GM23338 (cell line): ENCODE measurements at regions not wholly inside any gene's neighbourhood (a gene's known extent, or its start where the extent isn't known, plus 50 kb on each side); places are given as distances from the start of the nearest gene placed in this dataset.

ENCODE experiments used
- ATAC-seq: fragments of 200-7000 bp; cut with Tn5 transposase; 3 replicates; pipeline ENCODE4 v1.9.1; 2020
- DNase-seq: peaks from one replicate; pipeline ENCODE4 v3.0.0-alpha.2; 2015; ENCODE audit warnings: low spot score
- H2AFZ ChIP-seq: fragments of 200-600 bp; sonication (generic); 2 replicates; pipeline ENCODE4 v1.8.0; 2016; ENCODE audit warnings: antibody characterized with exemption, mild to moderate bottlenecking, moderate library complexity
- H3F3A ChIP-seq: fragments of 200-600 bp; sonication (generic); replicated peaks from 2 replicates; pipeline ENCODE4 v1.8.0; 2017; ENCODE audit warnings: antibody characterized with exemption, mixed run types, low read depth
- H3K27ac ChIP-seq: fragments of 200-600 bp; sonication (generic); 2 replicates; pipeline ENCODE4 v1.6.1; 2016; ENCODE audit warnings: low read depth
- H3K27me3 ChIP-seq: fragments of 200-600 bp; sonication (generic); 2 replicates; pipeline ENCODE4 v1.8.0; 2016; ENCODE audit warnings: mild to moderate bottlenecking, mixed run types, moderate library complexity; ENCODE audit not compliant: insufficient read depth
- H3K36me3 ChIP-seq: fragments of 200-600 bp; sonication (generic); 2 replicates; pipeline ENCODE4 v1.8.0; 2016; ENCODE audit warnings: mild to moderate bottlenecking; ENCODE audit not compliant: insufficient read depth
- H3K4me1 ChIP-seq: fragments of 200-600 bp; sonication (generic); 2 replicates; pipeline ENCODE4 v1.8.0; 2016; ENCODE audit warnings: mild to moderate bottlenecking, moderate library complexity; ENCODE audit not compliant: insufficient read depth
- H3K4me2 ChIP-seq: fragments of 200-600 bp; sonication (generic); 2 replicates; pipeline ENCODE4 v1.7.1; 2017; ENCODE audit warnings: mixed run types
- H3K4me3 ChIP-seq: fragments of 200-600 bp; sonication (generic); 2 replicates; pipeline ENCODE4 v1.6.1; 2016; ENCODE audit warnings: mixed run types
- H3K79me2 ChIP-seq: fragments of 200-600 bp; sonication (generic); replicated peaks from 2 replicates; pipeline ENCODE4 v1.8.0; 2017; ENCODE audit warnings: mild to moderate bottlenecking; ENCODE audit not compliant: insufficient read depth
- H3K9me2 ChIP-seq: fragments of 200-600 bp; sonication (generic); 2 replicates; pipeline ENCODE4 v1.8.0; 2017; ENCODE audit not compliant: insufficient read depth
- H4K20me1 ChIP-seq: fragments of 200-600 bp; sonication (generic); replicated peaks from 2 replicates; pipeline ENCODE4 v1.8.0; 2017; ENCODE audit warnings: mild to moderate bottlenecking; ENCODE audit not compliant: insufficient read depth
- H3K27ac Mint-ChIP-seq: 2 replicates; pipeline ENCODE4 v1.8.0; 2020; ENCODE audit warnings: inconsistent platforms, mild to moderate bottlenecking, moderate library complexity, mixed read lengths
- H3K27me3 Mint-ChIP-seq: 3 replicates; pipeline ENCODE4 v1.8.0; 2022; ENCODE audit warnings: low read depth, mild to moderate bottlenecking, moderate library complexity, mixed read lengths, inconsistent platforms; ENCODE audit not compliant: insufficient read depth, poor library complexity
- H3K36me3 Mint-ChIP-seq: 3 replicates; pipeline ENCODE4 v1.8.0; 2021; ENCODE audit warnings: low read depth, mild to moderate bottlenecking, inconsistent platforms, moderate library complexity, mixed read lengths
- H3K4me1 Mint-ChIP-seq: 3 replicates; pipeline ENCODE4 v1.8.0; 2020; ENCODE audit warnings: mild to moderate bottlenecking, inconsistent platforms, mixed read lengths
- H3K4me3 Mint-ChIP-seq: 3 replicates; pipeline ENCODE4 v1.8.0; 2021; ENCODE audit warnings: moderate library complexity, mild to moderate bottlenecking, inconsistent platforms, mixed read lengths
- H3K9me3 Mint-ChIP-seq: 3 replicates; pipeline ENCODE4 v1.8.0; 2020; ENCODE audit warnings: moderate library complexity, mild to moderate bottlenecking, inconsistent platforms, mixed read lengths
- CREB1 ChIP-seq: fragments of 250-450 bp; sonication (Bioruptor Pico); IDR thresholded peaks from 2 replicates; pipeline ENCODE4 v1.5.0; 2020; ENCODE audit warnings: low read depth, mild to moderate bottlenecking, moderate library complexity
- CTCF ChIP-seq, 2 experiments: fragments of 200-600 bp in 1 of 2; sonication (generic) in 1 of 2; conservative IDR thresholded peaks; 2 replicates each; pipeline versions ENCODE4 v1.5.1 to v1.6.1; 2016 to 2017; ENCODE audit warnings: antibody characterized with exemption in 2 of 2, low read depth in 2 of 2, mild to moderate bottlenecking in 2 of 2, moderate library complexity in 1 of 2
- NANOG ChIP-seq: IDR thresholded peaks from 2 replicates; pipeline ENCODE4 v1.6.1; 2016; ENCODE audit warnings: antibody characterized with exemption, borderline replicate concordance
- POLR2AphosphoS5 ChIP-seq: IDR thresholded peaks from 2 replicates; pipeline ENCODE4 v1.6.1; 2016; ENCODE audit warnings: antibody characterized with exemption, low read depth
- ZNF114 ChIP-seq: fragments of 250-450 bp; sonication (Bioruptor Pico); IDR thresholded peaks from 2 replicates; pipeline ENCODE4 v1.5.0; 2020; ENCODE audit warnings: mild to moderate bottlenecking, moderate library complexity
- ZNF331 ChIP-seq: fragments of 250-450 bp; sonication (Bioruptor Pico); IDR thresholded peaks from 2 replicates; pipeline ENCODE4 v1.5.0; 2020; ENCODE audit warnings: low read depth, mild to moderate bottlenecking, moderate library complexity
- ZNF462 ChIP-seq: fragments of 250-450 bp; sonication (Bioruptor Pico); IDR thresholded peaks from 2 replicates; pipeline ENCODE4 v1.5.0; 2020; ENCODE audit warnings: mild to moderate bottlenecking, moderate library complexity
- TF ChIP-seq, protein P1 (sequence below): IDR thresholded peaks from one replicate; pipeline ENCODE4 v1.6.1; 2018; ENCODE audit warnings: antibody characterized with exemption; ENCODE audit not compliant: unreplicated experiment
- TF ChIP-seq, protein P2 (sequence below): IDR thresholded peaks from 2 replicates; pipeline ENCODE4 v1.6.1; 2016; ENCODE audit warnings: antibody characterized with exemption

DNA sequence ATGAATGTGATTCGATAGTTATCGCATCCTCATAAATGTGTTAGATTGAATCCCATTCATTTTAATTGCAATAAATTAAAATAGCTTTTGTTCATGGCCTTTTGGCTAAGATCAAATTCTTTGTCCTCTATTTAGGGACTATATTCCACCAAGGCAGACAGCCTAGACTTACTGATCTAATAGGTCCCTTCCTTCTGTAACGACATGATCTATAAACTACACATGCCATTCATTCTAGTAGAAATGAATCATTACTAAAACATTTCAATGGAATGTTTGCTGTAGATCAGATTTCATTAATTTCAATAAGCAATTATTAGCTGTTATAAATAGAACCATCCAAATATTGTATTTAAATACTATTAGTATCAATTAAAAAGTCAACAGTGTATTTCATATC is 526.6 kb upstream of the KLHL1 start:
- Mint-ChIP-seq H3K27me3 (peaks cover 20% of the 10 kb centered on the region), H3K36me3 (no peaks in the 10 kb centered on the region), H3K4me3 (no peak overlapping the region), H3K9me3 (no peaks in the 10 kb centered on the region), H3K4me1 (peaks cover 6% of the 10 kb centered on the region; the same call in 2 of the 3 replicates), H3K27ac (no peak overlapping the region)
- DNase-seq (no peak), ATAC-seq (no peak)
- no peak overlapping the region for H3K4me3 ChIP-seq
- H4K20me1 ChIP-seq = no peaks in the 10 kb centered on the region; the same call in 1 of the 2 replicates
- H3F3A ChIP-seq = no peaks in the 10 kb centered on the region
- no peak overlapping the region for H3K4me2 ChIP-seq
- no peaks in the 10 kb centered on the region for H3K9me2 ChIP-seq
- no peaks in the 10 kb centered on the region for H3K4me1 ChIP-seq
- peaks cover 41% of the 10 kb centered on the region for H3K27me3 ChIP-seq
- no peak overlapping the region for H3K27ac ChIP-seq
- TF ChIP-seq ZNF331 (CRISPR knock-in tag) (no peak), CREB1 (CRISPR knock-in tag) (no peak)
- H2AFZ ChIP-seq = no peak overlapping the region
- no peaks in the 10 kb centered on the region for H3K36me3 ChIP-seq
- H3K79me2 ChIP-seq = no peaks in the 10 kb centered on the region

- DNase-seq (peak; percentile 84), ATAC-seq (peak; percentile 98)
- Histone ChIP-seq H3K36me3 (no peaks in the 10 kb centered on the region), H4K20me1 (no peaks in the 10 kb centered on the region; the same call in 1 of the 2 replicates), H3K79me2 (no peaks in the 10 kb centered on the region), H3K4me2 (no peak overlapping the region), H3K4me3 (no peak overlapping the region), H3F3A (no peaks in the 10 kb centered on the region), H3K27ac (no peak overlapping the region), H3K27me3 (peaks cover 74% of the 10 kb centered on the region), H2AFZ (no peak overlapping the region), H3K9me2 (no peaks in the 10 kb centered on the region), H3K4me1 (no peaks in the 10 kb centered on the region)
- no peaks in the 10 kb centered on the region for H3K36me3 Mint-ChIP-seq
- H3K4me1 Mint-ChIP-seq = peaks cover 14% of the 10 kb centered on the region; the same call in 2 of the 3 replicates
- H3K27me3 Mint-ChIP-seq = peaks cover 25% of the 10 kb centered on the region
- H3K27ac Mint-ChIP-seq = no peak overlapping the region
- no peak overlapping the region for H3K4me3 Mint-ChIP-seq
- H3K9me3 Mint-ChIP-seq = no peaks in the 10 kb centered on the region
- TF ChIP-seq ZNF462 (CRISPR knock-in tag) (no peak), CREB1 (CRISPR knock-in tag) (no peak), ZNF114 (CRISPR knock-in tag) (no peak), CTCF (conservative IDR thresholded peaks at IDR 0.05; ENCODE audit: low read depth in 2 of 2) (no peak), POLR2AphosphoS5 (peak; percentile 38; the same call in 1 of the 2 replicates), NANOG (peak; percentile 49), ZNF331 (CRISPR knock-in tag) (no peak)
- TF ChIP-seq, protein P1, sequence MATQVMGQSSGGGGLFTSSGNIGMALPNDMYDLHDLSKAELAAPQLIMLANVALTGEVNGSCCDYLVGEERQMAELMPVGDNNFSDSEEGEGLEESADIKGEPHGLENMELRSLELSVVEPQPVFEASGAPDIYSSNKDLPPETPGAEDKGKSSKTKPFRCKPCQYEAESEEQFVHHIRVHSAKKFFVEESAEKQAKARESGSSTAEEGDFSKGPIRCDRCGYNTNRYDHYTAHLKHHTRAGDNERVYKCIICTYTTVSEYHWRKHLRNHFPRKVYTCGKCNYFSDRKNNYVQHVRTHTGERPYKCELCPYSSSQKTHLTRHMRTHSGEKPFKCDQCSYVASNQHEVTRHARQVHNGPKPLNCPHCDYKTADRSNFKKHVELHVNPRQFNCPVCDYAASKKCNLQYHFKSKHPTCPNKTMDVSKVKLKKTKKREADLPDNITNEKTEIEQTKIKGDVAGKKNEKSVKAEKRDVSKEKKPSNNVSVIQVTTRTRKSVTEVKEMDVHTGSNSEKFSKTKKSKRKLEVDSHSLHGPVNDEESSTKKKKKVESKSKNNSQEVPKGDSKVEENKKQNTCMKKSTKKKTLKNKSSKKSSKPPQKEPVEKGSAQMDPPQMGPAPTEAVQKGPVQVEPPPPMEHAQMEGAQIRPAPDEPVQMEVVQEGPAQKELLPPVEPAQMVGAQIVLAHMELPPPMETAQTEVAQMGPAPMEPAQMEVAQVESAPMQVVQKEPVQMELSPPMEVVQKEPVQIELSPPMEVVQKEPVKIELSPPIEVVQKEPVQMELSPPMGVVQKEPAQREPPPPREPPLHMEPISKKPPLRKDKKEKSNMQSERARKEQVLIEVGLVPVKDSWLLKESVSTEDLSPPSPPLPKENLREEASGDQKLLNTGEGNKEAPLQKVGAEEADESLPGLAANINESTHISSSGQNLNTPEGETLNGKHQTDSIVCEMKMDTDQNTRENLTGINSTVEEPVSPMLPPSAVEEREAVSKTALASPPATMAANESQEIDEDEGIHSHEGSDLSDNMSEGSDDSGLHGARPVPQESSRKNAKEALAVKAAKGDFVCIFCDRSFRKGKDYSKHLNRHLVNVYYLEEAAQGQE = no peak
- TF ChIP-seq, protein P2, sequence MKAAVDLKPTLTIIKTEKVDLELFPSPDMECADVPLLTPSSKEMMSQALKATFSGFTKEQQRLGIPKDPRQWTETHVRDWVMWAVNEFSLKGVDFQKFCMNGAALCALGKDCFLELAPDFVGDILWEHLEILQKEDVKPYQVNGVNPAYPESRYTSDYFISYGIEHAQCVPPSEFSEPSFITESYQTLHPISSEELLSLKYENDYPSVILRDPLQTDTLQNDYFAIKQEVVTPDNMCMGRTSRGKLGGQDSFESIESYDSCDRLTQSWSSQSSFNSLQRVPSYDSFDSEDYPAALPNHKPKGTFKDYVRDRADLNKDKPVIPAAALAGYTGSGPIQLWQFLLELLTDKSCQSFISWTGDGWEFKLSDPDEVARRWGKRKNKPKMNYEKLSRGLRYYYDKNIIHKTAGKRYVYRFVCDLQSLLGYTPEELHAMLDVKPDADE = no peak
These were observed 522.0 kb upstream of the KLHL1 start for GRCh38 chr13:70630247-70630646.
